ENCODE measurements at regions not wholly inside any gene's neighbourhood (a gene's known extent, or its start where the extent isn't known, plus 50 kb on each side); places are given as distances from the start of the nearest gene placed in this dataset.

GRCh38 chr5:56685503-56686217 is 129.7 kb upstream of the MAP3K1 start:
- TF ChIP-seq POLR2A (IDR thresholded peaks at IDR 0.05; ENCODE audit: low read depth, low read length) = no peak
- TF ChIP-seq TAF1 (IDR thresholded peaks at IDR 0.05; ENCODE audit: borderline replicate concordance, low read depth, low read length) = no peak
- TF ChIP-seq POLR2AphosphoS5 (IDR thresholded peaks at IDR 0.05; ENCODE audit: low read depth, low read length) = no peak
